Thoracic aorta (tissue), 2 donors: ENCODE measurements at regions not wholly inside any gene's neighbourhood (a gene's known extent, or its start where the extent isn't known, plus 50 kb on each side); places are given as distances from the start of the nearest gene placed in this dataset.

Experiments
- ATAC-seq: fragments of 150-250 bp; one replicate; pipeline ENCODE4 v1.8.0; 2017; ENCODE audit warnings: low read depth; ENCODE audit not compliant: insufficient number of reproducible peaks, low FRiP score
- DNase-seq: peaks from one replicate; pipeline ENCODE4 v3.0.0-alpha.2; 2020; ENCODE audit warnings: low spot score
- H3K27ac ChIP-seq, 2 donors: fragments of 200-600 bp; sonication (generic); 1 replicate in 1 of 2; 2 replicates in 1 of 2; pipeline ENCODE4 v1.5.1; 2016; ENCODE audit warnings: mild to moderate bottlenecking in 2 of 2, moderate library complexity in 2 of 2
- H3K27me3 ChIP-seq: fragments of 200-600 bp; sonication (generic); replicated peaks from 2 replicates; pipeline ENCODE4 v1.6.0; 2016; ENCODE audit warnings: mild to moderate bottlenecking; ENCODE audit not compliant: insufficient read depth
- H3K36me3 ChIP-seq: fragments of 200-600 bp; sonication (generic); one replicate; pipeline ENCODE4 v1.5.1; 2016
- H3K4me1 ChIP-seq, 2 donors: fragments of 200-600 bp; sonication (generic); 1 replicate in 1 of 2; 2 replicates in 1 of 2; pipeline versions ENCODE4 v1.5.1 to v1.6.0; 2016; ENCODE audit warnings: low read depth in 2 of 2, mild to moderate bottlenecking in 1 of 2; ENCODE audit not compliant: control insufficient read depth in 1 of 2
- H3K4me3 ChIP-seq: fragments of 200-600 bp; sonication (generic); 2 replicates; pipeline ENCODE4 v1.5.1; 2016; ENCODE audit warnings: mild to moderate bottlenecking
- H3K9me3 ChIP-seq: fragments of 200-600 bp; sonication (generic); 2 replicates; pipeline ENCODE4 v1.5.1; 2016
- TF ChIP-seq, protein P1 (sequence below): fragments of 200-600 bp; sonication (generic); IDR thresholded peaks from one replicate; pipeline ENCODE4 v1.5.1; 2019; ENCODE audit warnings: antibody characterized with exemption

- no peaks in the 10 kb centered on the region for H3K4me1 ChIP-seq
- TF ChIP-seq, protein P1, sequence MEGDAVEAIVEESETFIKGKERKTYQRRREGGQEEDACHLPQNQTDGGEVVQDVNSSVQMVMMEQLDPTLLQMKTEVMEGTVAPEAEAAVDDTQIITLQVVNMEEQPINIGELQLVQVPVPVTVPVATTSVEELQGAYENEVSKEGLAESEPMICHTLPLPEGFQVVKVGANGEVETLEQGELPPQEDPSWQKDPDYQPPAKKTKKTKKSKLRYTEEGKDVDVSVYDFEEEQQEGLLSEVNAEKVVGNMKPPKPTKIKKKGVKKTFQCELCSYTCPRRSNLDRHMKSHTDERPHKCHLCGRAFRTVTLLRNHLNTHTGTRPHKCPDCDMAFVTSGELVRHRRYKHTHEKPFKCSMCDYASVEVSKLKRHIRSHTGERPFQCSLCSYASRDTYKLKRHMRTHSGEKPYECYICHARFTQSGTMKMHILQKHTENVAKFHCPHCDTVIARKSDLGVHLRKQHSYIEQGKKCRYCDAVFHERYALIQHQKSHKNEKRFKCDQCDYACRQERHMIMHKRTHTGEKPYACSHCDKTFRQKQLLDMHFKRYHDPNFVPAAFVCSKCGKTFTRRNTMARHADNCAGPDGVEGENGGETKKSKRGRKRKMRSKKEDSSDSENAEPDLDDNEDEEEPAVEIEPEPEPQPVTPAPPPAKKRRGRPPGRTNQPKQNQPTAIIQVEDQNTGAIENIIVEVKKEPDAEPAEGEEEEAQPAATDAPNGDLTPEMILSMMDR: no peak
- no peak overlapping the region for H3K27ac ChIP-seq
- no peaks in the 10 kb centered on the region for H3K9me3 ChIP-seq
- H3K27me3 ChIP-seq: no peaks in the 10 kb centered on the region
- H3K4me3 ChIP-seq: no peak overlapping the region
- DNase-seq (no peak), ATAC-seq (no peak)
- H3K36me3 ChIP-seq: no peaks in the 10 kb centered on the region
These were observed 945.0 kb downstream of the SLC4A3 start for GRCh38 chr2:220572385-220572784.

- ATAC-seq: no peak
- Histone ChIP-seq H3K36me3 (no peaks in the 10 kb centered on the region), H3K9me3 (no peaks in the 10 kb centered on the region), H3K4me3 (no peak overlapping the region), H3K4me1 (no peaks in the 10 kb centered on the region), H3K27me3 (no peaks in the 10 kb centered on the region), H3K27ac (no peak overlapping the region)
- DNase-seq: no peak
- TF ChIP-seq, protein P1: no peak
These were observed 946.6 kb downstream of the SLC4A3 start for GRCh38 chr2:220574038-220574437.

DNA sequence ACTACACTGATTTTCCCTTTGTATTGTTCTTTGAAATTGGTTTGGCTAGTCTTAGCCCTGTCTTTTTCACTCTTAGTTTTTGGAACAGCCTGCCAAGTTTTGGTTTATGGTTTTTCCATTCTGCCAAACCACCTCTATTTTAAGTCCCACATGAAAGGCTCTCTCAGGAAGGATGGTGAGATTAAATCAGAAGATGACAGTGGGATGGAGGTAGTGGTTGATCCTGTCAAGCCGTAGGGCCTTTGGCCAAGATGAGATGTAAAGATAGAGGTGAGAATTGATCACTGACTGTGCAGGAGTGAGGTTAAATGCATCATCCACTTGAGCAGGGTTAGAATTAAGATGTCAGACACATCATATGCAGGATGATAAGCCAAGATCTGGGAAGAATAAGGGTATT, 948.5 kb downstream of the SLC4A3 start:
- TF ChIP-seq, protein P1: no peak
- Histone ChIP-seq H3K36me3 (no peaks in the 10 kb centered on the region), H3K9me3 (no peaks in the 10 kb centered on the region), H3K4me1 (no peaks in the 10 kb centered on the region), H3K4me3 (no peak overlapping the region), H3K27me3 (no peaks in the 10 kb centered on the region), H3K27ac (no peak overlapping the region)
- DNase-seq (no peak), ATAC-seq (no peak)

DNA sequence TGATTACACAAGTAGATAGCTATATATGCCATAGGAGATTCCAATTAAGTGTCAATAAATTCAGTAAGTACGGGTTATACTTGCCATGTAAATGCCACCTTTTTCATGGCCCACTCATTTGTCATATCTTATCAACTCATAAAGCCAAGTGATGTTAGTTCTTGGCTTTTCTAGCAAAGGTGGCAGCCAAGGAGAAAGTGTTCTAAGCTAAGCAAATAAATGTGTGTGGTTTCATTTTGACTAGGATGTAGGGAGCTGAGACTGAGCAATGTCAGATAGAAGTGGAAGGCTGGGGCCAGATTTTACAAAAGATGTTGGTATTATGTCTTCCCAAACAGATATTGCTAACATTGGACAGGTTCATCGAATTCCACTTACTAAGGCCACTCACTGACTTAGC, 952.0 kb downstream of the SLC4A3 start:
- H3K4me3 ChIP-seq: no peak overlapping the region
- no peak overlapping the region for H3K27ac ChIP-seq
- H3K4me1 ChIP-seq: no peaks in the 10 kb centered on the region
- H3K9me3 ChIP-seq: no peaks in the 10 kb centered on the region
- ATAC-seq (no peak), DNase-seq (no peak)
- TF ChIP-seq, protein P1: no peak
- H3K27me3 ChIP-seq: no peaks in the 10 kb centered on the region
- no peaks in the 10 kb centered on the region for H3K36me3 ChIP-seq

DNA sequence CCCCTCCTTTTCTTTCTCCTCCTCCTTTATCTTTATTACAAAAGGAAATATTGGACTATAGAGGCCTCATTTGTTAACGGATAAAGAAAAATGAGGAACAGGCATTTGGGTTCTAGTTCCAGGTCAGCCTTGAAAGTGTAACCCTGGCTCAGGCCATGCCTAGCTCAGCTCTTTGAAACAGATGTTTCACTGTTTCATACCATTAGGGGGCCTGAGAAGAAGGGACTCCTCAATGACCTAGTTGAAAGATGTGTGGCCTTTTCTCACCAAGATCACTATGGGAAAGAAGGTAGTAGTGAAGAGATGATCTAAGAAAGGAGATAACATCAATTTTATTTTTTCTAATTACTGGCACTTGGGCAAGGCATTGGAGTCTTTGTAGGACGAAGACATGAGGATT, 952.7 kb downstream of the SLC4A3 start:
- no peaks in the 10 kb centered on the region for H3K9me3 ChIP-seq
- no peaks in the 10 kb centered on the region for H3K4me1 ChIP-seq
- TF ChIP-seq, protein P1: no peak
- H3K27ac ChIP-seq: no peak overlapping the region
- DNase-seq (no peak), ATAC-seq (no peak)
- no peaks in the 10 kb centered on the region for H3K27me3 ChIP-seq
- no peak overlapping the region for H3K4me3 ChIP-seq
- H3K36me3 ChIP-seq: no peaks in the 10 kb centered on the region
